ENCODE measurements at regions not wholly inside any gene's neighbourhood (a gene's known extent, or its start where the extent isn't known, plus 50 kb on each side); places are given as distances from the start of the nearest gene placed in this dataset.

GRCh38 chr7:46444256-46444655 is 523.2 kb upstream of the IGFBP3 start:
- H3K27ac Mint-ChIP-seq (ENCODE audit: unreplicated experiment), result no peak overlapping the region
- no peak overlapping the region for H3K4me3 Mint-ChIP-seq (ENCODE audit: unreplicated experiment)
- H3K27me3 Mint-ChIP-seq (ENCODE audit: unreplicated experiment), result no peaks in the 10 kb centered on the region
- peaks cover 21% of the 10 kb centered on the region for H3K4me1 Mint-ChIP-seq (ENCODE audit: unreplicated experiment)
- no peaks in the 10 kb centered on the region for H3K36me3 Mint-ChIP-seq (ENCODE audit: unreplicated experiment)
- DNase-seq (ENCODE audit: extremely low spot score, unreplicated experiment), result no peak
- TF ChIP-seq CTCF (IDR thresholded peaks at IDR 0.05), result no peak
- H3K9me3 Mint-ChIP-seq (ENCODE audit: unreplicated experiment), result peaks cover 9% of the 10 kb centered on the region

- Mint-ChIP-seq H3K27me3 (ENCODE audit: unreplicated experiment) (no peaks in the 10 kb centered on the region), H3K4me1 (ENCODE audit: unreplicated experiment) (peaks cover 30% of the 10 kb centered on the region), H3K36me3 (ENCODE audit: unreplicated experiment) (peaks cover 9% of the 10 kb centered on the region), H3K9me3 (ENCODE audit: unreplicated experiment) (peaks cover 13% of the 10 kb centered on the region), H3K4me3 (ENCODE audit: unreplicated experiment) (no peak overlapping the region), H3K27ac (ENCODE audit: unreplicated experiment) (peak overlapping the region; percentile 84)
- DNase-seq (ENCODE audit: extremely low spot score, unreplicated experiment), result no peak
- TF ChIP-seq CTCF (IDR thresholded peaks at IDR 0.05), result peak; percentile 17
These were observed 519.1 kb upstream of the IGFBP3 start for GRCh38 chr7:46440186-46440585.

- no peak for TF ChIP-seq CTCF (IDR thresholded peaks at IDR 0.05)
- no peaks in the 10 kb centered on the region for H3K27me3 Mint-ChIP-seq (ENCODE audit: unreplicated experiment)
- DNase-seq (ENCODE audit: extremely low spot score, unreplicated experiment), result no peak
- H3K9me3 Mint-ChIP-seq (ENCODE audit: unreplicated experiment), result peaks cover 9% of the 10 kb centered on the region
- H3K27ac Mint-ChIP-seq (ENCODE audit: unreplicated experiment), result peak overlapping the region; percentile 0
- H3K4me1 Mint-ChIP-seq (ENCODE audit: unreplicated experiment), result peaks cover 13% of the 10 kb centered on the region
- H3K36me3 Mint-ChIP-seq (ENCODE audit: unreplicated experiment), result peaks cover 11% of the 10 kb centered on the region
- H3K4me3 Mint-ChIP-seq (ENCODE audit: unreplicated experiment), result no peak overlapping the region
These were observed 511.6 kb upstream of the IGFBP3 start for GRCh38 chr7:46432708-46433107.

GRCh38 chr7:46428295-46428694 is 507.2 kb upstream of the IGFBP3 start:
- no peak for DNase-seq (ENCODE audit: extremely low spot score, unreplicated experiment)
- no peak overlapping the region for H3K27ac Mint-ChIP-seq (ENCODE audit: unreplicated experiment)

GRCh38 chr7:46424934-46425333 is 503.9 kb upstream of the IGFBP3 start:
- no peak overlapping the region for H3K4me3 Mint-ChIP-seq (ENCODE audit: unreplicated experiment)
- H3K4me1 Mint-ChIP-seq (ENCODE audit: unreplicated experiment), result peaks cover 20% of the 10 kb centered on the region
- no peak overlapping the region for H3K27ac Mint-ChIP-seq (ENCODE audit: unreplicated experiment)
- H3K27me3 Mint-ChIP-seq (ENCODE audit: unreplicated experiment), result no peaks in the 10 kb centered on the region
- no peak for DNase-seq (ENCODE audit: extremely low spot score, unreplicated experiment)
- H3K36me3 Mint-ChIP-seq (ENCODE audit: unreplicated experiment), result peaks cover 2% of the 10 kb centered on the region
- no peaks in the 10 kb centered on the region for H3K9me3 Mint-ChIP-seq (ENCODE audit: unreplicated experiment)
- TF ChIP-seq CTCF (IDR thresholded peaks at IDR 0.05), result no peak

More at GRCh38 chr7:46428295-46428694, 507.2 kb upstream of the IGFBP3 start:
- no peak for TF ChIP-seq CTCF (IDR thresholded peaks at IDR 0.05)
- peaks cover 2% of the 10 kb centered on the region for H3K36me3 Mint-ChIP-seq (ENCODE audit: unreplicated experiment)
- H3K4me3 Mint-ChIP-seq (ENCODE audit: unreplicated experiment), result no peak overlapping the region
- peaks cover 21% of the 10 kb centered on the region for H3K4me1 Mint-ChIP-seq (ENCODE audit: unreplicated experiment)
- H3K9me3 Mint-ChIP-seq (ENCODE audit: unreplicated experiment), result no peaks in the 10 kb centered on the region
- no peaks in the 10 kb centered on the region for H3K27me3 Mint-ChIP-seq (ENCODE audit: unreplicated experiment)
